ENCODE measurements at regions not wholly inside any gene's neighbourhood (a gene's known extent, or its start where the extent isn't known, plus 50 kb on each side); places are given as distances from the start of the nearest gene placed in this dataset.

DNA sequence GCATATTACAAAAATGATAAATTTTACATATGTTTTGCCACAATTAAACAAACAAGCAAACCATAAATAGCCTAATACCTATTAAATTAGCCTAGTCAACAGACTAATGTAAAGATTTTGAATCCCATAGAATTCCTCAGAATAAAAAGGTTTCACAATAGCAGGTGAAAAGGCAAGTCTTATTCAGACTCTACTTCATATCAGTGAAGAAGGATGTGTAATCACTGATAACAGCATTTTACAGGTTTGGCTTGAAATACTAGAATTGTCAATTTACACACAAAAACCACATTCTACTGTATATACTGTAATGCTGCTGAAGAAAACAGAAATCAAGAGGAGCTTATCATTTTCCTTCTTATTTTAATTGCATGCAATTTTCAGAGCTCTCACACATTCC is 90.8 kb upstream of the SSTR1 start:
- no peak for DNase-seq (ENCODE audit: low read depth)

- DNase-seq (ENCODE audit: low read depth), result no peak
Observed at GRCh38 chr14:38120109-38120508, 87.6 kb upstream of the SSTR1 start.

DNA sequence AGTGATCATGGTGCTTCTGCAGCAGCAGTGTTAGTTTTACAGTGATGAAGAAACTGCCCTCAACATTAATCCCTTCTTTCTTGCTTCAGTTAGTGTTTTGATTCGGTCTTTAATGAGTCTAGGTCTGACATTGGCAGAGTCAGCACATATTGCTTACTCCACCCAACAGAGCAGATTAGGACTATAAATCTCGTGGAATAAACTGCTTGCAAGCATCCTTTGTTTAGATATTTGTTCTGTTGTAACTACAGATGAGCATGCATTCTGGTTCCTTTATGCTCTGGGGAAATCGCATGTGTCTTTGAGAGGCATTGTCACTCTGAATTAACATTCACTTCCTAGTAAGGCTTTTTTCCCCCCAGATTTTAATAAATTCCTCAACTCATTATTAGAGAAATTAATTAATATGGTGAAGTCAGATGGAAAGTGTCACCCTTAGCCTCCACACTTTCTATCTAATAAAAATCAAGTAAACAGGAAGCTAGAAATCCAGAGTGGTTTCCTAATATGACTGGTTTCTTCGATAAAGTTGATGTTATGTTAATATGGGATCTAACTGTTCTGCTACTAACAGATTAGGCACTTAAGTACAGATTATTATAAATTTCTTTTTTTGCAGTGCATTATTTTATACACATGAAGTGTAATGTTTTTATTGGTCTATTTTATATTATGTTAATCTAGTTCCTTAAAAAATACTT is 86.2 kb upstream of the SSTR1 start:
- no peak for DNase-seq (ENCODE audit: low read depth)

GRCh38 chr14:38122241-38122640 is 85.5 kb upstream of the SSTR1 start:
- no peak for DNase-seq (ENCODE audit: low read depth)

DNA sequence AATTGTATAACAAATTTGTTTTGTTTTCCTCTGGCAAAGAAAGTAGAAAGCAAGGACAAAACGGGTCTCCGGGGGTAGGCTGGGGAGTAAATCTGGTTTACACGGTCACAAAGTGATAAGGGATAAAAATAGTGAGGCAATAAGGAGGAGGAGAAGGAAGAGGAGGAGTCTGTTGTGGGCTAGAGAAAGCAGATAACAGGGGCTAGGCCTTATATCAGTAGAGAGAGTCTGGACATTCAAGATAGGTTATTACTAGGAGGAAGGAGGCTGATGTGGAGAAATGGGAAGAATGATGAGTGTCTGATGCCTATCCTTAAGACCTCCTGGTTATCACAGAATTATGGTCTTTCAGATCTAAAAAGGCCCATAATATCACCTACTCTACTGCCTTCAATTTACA is 83.2 kb upstream of the SSTR1 start:
- no peak for DNase-seq (ENCODE audit: low read depth)

- DNase-seq (ENCODE audit: low read depth), result no peak
Observed at GRCh38 chr14:38125481-38126037, 82.1 kb upstream of the SSTR1 start.

GRCh38 chr14:38127356-38127755 is 80.3 kb upstream of the SSTR1 start:
- DNase-seq (ENCODE audit: low read depth), result no peak

DNA sequence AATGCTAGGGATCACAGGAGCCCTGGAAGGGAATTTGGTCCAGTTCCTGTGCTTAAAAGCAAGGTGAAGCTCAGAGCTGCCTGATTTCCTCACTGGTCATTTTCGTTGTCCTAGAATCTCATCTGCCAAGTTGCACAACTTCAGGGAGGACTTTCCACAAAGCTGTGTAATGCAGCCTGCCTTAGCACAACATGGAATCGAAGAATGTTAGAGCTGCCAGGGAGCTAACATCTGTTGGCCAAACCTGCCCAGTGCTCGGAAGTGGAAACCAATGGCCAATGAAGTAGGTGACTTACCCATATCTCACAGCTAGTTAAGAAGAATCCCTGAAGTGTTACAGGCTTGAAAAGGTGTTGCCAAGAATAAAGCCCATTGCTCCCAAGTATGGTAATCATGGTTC is 79.9 kb upstream of the SSTR1 start:
- DNase-seq (ENCODE audit: low read depth), result no peak

DNA sequence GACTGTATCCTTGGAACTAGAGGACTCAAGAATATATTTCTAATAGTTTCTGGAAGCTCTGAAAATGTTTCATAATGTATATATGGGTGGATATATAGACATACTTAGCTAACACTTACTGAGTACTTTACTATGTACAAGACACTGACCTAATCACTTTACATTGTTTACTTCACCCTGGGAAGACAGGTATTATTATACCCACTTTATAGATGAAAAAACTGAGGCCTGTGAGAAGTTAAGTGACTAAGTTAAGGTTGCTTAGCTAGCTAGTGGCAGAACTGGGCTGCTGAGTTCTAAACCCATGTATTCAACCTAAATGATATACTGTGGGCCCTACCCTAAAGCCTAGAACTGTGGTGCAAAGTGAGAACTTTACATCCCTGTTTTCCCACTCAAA is 79.1 kb upstream of the SSTR1 start:
- no peak for DNase-seq (ENCODE audit: low read depth)

- DNase-seq (ENCODE audit: low read depth), result no peak
Observed at GRCh38 chr14:38129192-38129591, 78.5 kb upstream of the SSTR1 start.

DNA sequence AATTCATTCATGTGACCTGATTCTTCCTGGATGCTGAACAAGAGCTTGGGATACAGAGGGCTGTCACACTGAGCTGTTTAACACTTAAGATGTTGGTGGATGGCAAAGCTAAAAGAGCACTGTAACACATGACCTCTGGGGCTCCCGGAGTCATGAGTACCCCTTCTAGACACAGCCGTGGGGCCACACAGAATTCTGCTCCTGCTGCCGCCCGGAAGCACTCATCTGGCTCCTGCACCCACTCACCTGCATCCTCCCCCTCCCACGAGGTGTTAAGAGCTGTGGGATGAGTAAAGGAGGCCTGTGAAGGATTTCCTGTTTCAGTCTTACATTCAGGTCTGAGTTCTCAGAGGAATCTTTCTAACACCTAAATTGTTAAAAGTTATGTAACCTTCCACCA is 78.0 kb upstream of the SSTR1 start:
- no peak for DNase-seq (ENCODE audit: low read depth)

DNA sequence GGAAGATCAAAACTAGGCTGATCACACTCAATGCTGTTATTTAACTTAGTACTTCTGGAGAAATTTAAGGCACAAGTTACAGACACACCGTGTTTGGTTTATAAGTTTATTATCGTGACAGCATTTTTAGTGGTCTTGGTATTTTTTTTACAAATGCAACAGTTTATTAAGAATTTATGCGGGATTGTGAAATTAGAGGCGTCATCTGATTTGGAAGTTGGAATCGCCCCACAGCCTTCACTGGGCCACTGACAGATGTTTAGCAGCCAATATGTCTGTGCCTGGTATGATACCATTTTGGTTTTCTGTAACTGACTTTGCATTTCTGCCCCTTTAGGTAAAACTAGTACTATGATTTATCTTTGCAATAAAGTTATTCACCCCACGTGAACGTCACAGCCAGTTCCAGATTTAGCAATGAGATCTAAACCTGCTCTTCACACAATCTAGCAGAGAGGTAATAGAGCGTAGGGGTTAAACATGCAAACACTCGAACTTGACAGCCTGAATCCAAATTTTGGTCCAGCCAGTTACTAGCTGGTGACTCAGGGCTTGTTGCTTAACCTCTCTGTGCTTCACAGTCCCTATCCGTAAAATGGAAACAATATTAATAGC is 73.2 kb upstream of the SSTR1 start:
- no peak for DNase-seq (ENCODE audit: low read depth)

DNA sequence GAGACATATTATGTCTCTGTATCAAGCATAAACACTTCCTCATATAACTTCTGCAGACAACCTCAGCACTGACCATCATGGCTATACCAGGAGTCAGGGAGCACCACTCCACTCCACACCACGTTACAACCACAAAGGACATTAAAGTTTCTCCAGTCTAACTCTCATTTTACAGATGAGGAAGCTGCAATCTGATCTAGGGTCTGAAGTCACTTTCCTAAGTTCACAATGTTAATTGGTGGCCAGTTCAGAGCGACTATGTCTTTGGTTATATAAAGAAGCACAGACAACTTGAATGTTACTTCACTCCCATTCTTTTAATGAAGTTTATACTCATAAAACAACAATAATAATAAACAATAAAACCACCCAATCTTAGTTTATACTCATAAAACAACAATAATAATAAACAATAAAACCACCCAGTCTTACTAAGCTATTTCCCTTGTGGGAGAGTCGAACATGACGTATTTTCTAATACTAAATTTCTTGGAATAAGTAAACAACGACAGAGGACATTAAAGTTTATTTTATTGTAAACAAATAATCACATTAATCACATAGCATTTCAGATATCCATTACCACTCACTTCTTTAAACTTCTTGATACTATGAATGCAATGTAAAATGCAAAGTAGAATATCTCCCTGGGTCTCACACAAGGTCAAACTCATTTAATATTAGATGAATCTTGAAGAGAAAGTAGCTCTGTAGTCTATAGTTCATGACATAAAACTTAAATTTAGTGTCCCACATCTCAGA is 72.4 kb upstream of the SSTR1 start:
- DNase-seq (ENCODE audit: low read depth), result no peak

GRCh38 chr14:38137005-38137404 is 70.7 kb upstream of the SSTR1 start:
- DNase-seq (ENCODE audit: low read depth), result no peak

DNA sequence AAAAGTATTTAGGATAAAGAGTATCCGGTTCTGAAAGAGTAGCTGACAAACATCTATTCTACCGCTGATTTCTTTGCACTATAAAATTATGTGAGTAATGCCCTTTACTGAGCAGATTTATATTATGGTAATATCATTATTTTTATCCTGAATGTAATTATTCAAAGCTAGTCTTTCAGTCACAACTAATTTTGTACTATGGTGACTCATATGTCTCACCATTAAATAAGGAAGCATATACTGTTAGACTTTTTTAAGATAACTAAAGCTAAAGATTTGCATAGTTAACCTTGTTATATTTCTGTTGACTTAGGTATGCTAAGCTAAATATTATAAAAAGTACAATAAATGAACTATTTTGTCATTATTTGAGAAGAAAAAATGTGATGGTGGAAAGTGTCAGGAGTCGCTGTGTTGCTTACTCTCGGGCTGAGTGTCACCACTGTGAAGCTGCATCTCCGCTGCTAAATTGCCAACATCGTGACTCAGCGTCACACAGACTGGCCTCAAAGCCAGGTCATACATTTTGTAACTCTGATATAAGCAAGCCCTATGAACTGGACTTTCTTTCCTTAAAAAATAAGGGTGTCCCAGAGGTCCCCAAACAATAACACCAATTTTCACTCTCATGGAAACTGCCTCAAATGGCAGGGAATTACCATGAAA is 69.1 kb upstream of the SSTR1 start:
- DNase-seq (ENCODE audit: low read depth), result no peak

DNA sequence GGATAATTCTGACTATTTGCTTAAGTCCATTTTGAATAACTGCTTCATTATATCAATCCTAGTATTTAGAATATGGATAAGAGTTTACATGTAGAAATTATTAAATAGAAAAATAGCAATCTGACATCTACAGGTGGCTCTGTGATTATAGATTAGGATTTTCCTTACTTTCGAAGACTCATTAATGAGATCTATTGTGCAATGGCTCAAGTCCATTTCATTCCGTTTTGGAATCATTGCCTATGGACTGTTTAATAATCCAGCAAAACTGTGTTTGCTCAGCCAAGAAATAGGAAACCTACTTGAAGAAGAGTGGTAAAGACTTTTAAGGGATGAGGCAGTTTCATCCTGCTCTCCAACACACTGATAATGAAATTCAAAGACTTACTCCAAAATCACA is 67.8 kb upstream of the SSTR1 start:
- DNase-seq (ENCODE audit: low read depth), result no peak

DNA sequence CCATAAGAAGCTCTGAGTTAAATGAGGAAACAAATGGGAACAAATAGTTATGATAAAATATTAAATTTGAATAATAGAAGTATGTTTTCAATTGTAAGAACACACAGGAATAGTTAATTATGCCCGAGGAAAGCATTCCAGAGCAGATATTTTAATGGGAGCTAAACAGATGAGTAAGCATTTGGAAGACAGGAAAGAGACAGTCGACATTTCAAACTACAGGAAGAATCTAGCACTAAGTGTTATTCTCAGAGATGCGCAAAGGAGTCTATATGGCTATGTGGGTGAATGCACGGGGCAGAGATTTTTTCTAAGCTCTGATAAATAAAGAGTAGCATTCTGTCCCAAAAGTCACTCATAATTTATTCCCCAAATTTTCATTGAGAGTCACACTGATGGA is 64.5 kb upstream of the SSTR1 start:
- no peak for DNase-seq (ENCODE audit: low read depth)

DNA sequence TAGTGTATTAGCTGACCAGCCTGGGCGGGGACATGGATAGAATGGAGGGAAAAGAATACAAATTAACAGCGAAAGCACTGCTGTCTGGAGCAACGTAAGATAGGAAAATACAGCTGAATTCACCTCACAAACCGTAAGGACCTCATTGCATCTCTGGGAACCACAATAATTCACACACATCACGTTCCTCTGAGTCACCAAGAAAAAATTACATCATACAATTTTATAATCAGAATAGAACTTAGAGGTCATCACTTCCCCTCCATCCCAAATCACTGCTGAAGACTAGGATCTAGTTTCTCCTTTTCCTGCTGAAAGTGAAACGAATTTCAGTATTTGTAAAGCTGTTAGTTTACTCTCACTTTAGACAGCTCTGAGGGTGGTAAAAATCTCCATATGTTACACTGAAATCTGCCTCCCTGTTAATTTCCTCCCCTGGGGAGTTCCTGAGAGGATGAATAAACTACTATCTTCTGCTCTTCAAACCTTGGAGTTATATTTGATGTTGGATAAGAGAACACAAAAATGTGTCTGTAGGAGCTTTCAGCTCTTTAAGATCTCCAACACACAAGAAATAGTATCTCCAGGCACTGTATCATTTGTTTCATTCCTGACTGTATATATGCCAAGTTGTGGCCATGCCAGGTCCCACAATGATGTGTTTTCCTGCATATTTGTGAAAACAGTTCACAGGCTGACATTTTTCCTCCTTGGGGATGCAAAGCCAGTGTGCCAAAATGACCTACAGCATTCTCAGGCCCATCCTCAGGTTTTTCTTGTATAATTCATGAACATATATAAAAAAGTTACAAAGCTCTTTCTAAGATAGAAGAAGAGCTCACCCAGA is 63.8 kb upstream of the SSTR1 start:
- DNase-seq (ENCODE audit: low read depth), result no peak

DNA sequence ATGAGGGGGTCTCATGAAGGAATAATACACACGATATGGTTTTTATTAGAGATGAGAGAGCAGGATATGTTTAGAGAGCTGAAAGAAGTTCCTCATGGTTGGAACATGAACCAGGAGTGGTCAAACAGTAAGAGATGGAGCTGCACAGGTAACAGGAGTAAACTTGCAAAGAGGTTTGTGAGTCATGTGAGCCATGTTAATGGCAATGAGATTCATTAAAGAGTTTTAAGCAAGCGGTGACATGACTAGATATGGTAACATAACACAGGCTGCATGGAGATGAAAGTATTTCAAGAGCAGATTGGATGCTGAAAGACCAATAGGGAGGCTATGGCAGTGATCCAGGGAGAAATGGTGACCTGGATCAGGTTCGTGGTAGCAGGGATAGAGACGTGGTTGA is 62.6 kb upstream of the SSTR1 start:
- no peak for DNase-seq (ENCODE audit: low read depth)

- DNase-seq (ENCODE audit: low read depth), result no peak
Observed at GRCh38 chr14:38150075-38150474, 57.6 kb upstream of the SSTR1 start.

All from T-helper 22 cell (primary cell).